ENCODE measurements at regions not wholly inside any gene's neighbourhood (a gene's known extent, or its start where the extent isn't known, plus 50 kb on each side); places are given as distances from the start of the nearest gene placed in this dataset.

DNA sequence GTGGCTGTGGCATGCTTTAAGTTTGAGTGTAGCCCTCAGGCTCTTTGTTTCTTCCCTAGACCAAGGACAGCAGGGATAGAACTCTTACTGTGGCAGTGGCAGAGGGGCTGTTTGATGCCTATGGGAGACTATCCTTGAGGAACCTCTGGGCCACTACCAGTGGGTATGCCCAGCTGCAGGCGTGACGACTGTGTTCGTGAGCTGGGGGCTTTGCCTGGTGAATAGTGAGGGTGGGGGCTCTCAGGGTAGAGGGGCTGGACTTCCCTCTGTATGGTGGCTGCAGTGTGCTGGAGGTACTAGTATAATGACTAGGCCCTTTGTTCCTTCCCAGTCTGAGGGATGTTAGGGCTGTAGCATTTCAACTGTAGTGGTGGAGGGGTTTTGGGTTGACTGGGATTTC is 1242.0 kb downstream of the KHDRBS2 start:
- Histone ChIP-seq H3K27me3 (no peaks in the 10 kb centered on the region), H3K4me1 (no peaks in the 10 kb centered on the region), H3K27ac (no peak overlapping the region), H3K9me3 (no peaks in the 10 kb centered on the region), H3K36me3 (no peaks in the 10 kb centered on the region), H3K4me3 (no peak overlapping the region)
- TF ChIP-seq, protein P1, sequence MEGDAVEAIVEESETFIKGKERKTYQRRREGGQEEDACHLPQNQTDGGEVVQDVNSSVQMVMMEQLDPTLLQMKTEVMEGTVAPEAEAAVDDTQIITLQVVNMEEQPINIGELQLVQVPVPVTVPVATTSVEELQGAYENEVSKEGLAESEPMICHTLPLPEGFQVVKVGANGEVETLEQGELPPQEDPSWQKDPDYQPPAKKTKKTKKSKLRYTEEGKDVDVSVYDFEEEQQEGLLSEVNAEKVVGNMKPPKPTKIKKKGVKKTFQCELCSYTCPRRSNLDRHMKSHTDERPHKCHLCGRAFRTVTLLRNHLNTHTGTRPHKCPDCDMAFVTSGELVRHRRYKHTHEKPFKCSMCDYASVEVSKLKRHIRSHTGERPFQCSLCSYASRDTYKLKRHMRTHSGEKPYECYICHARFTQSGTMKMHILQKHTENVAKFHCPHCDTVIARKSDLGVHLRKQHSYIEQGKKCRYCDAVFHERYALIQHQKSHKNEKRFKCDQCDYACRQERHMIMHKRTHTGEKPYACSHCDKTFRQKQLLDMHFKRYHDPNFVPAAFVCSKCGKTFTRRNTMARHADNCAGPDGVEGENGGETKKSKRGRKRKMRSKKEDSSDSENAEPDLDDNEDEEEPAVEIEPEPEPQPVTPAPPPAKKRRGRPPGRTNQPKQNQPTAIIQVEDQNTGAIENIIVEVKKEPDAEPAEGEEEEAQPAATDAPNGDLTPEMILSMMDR (IDR thresholded peaks at IDR 0.05) = no peak
- DNase-seq (ENCODE audit: low spot score in 2 of 2) = no peak
- intact Hi-C loops (cut with DNase I) = no loop called here
